Subcutaneous abdominal adipose tissue (tissue), 5 donors: ENCODE measurements at regions not wholly inside any gene's neighbourhood (a gene's known extent, or its start where the extent isn't known, plus 50 kb on each side); places are given as distances from the start of the nearest gene placed in this dataset.

Experiments used
- H3K27ac ChIP-seq: one replicate; pipeline ENCODE4 v1.7.0; 2013; ENCODE audit warnings: low read depth, mild to moderate bottlenecking, inconsistent platforms, low read length, moderate library complexity
- H3K27me3 ChIP-seq, 5 donors: one replicate each; pipeline ENCODE4 v1.7.0; 2013; ENCODE audit warnings: low read length in 5 of 5, inconsistent platforms in 1 of 5; ENCODE audit not compliant: control insufficient read depth in 5 of 5, insufficient read depth in 4 of 5
- H3K36me3 ChIP-seq, 5 donors: one replicate each; pipeline ENCODE4 v1.7.0; 2013; ENCODE audit warnings: low read length in 5 of 5; ENCODE audit not compliant: control insufficient read depth in 5 of 5, insufficient read depth in 5 of 5
- H3K4me1 ChIP-seq, 5 donors: one replicate each; pipeline ENCODE4 v1.7.0; 2013; ENCODE audit warnings: low read length in 5 of 5, mild to moderate bottlenecking in 3 of 5, moderate library complexity in 1 of 5; ENCODE audit not compliant: control insufficient read depth in 5 of 5, insufficient read depth in 5 of 5
- H3K4me3 ChIP-seq, 5 donors: one replicate each; pipeline ENCODE4 v1.7.0; 2013; ENCODE audit warnings: low read length in 5 of 5, low read depth in 1 of 5
- H3K9ac ChIP-seq, 5 donors: one replicate each; pipeline ENCODE4 v1.7.0; 2013; ENCODE audit warnings: low read length in 5 of 5, mild to moderate bottlenecking in 4 of 5, moderate library complexity in 3 of 5
- H3K9me3 ChIP-seq, 5 donors: one replicate each; pipeline ENCODE4 v1.7.0; 2013; ENCODE audit warnings: low read length in 5 of 5; ENCODE audit not compliant: control insufficient read depth in 5 of 5
- donor health status: healthy.
- donor health status: healthy.
- donor health status: healthy.
- donor health status: healthy.
- donor health status: healthy.

- no peaks in the 10 kb centered on the region for H3K36me3 ChIP-seq
- peaks cover 0 to 3% (median 0%) of the 10 kb centered on the region in 5 donors for H3K9me3 ChIP-seq
- no peak overlapping the region for H3K4me3 ChIP-seq
- no peak overlapping the region for H3K9ac ChIP-seq
- H3K27me3 ChIP-seq, result no peaks in the 10 kb centered on the region
- H3K4me1 ChIP-seq, result peaks cover 0 to 3% (median 0%) of the 10 kb centered on the region in 5 donors
- no peak overlapping the region for H3K27ac ChIP-seq
These were observed 76.7 kb upstream of the SATB1 start for GRCh38 chr3:18501679-18502343.

- Histone ChIP-seq H3K4me1 (peaks cover 0 to 3% (median 0%) of the 10 kb centered on the region in 5 donors), H3K27ac (no peak overlapping the region), H3K9me3 (peaks cover 0 to 3% (median 0%) of the 10 kb centered on the region in 5 donors), H3K4me3 (no peak overlapping the region), H3K36me3 (no peaks in the 10 kb centered on the region), H3K9ac (no peak overlapping the region), H3K27me3 (no peaks in the 10 kb centered on the region)
These were observed 75.2 kb upstream of the SATB1 start for GRCh38 chr3:18500322-18500721.

- H3K27ac ChIP-seq, result no peak overlapping the region
- H3K4me1 ChIP-seq, result peaks cover 0 to 3% (median 0%) of the 10 kb centered on the region in 5 donors
- H3K9ac ChIP-seq, result no peak overlapping the region
- H3K27me3 ChIP-seq, result no peaks in the 10 kb centered on the region
- peaks cover 0 to 3% (median 0%) of the 10 kb centered on the region in 5 donors for H3K9me3 ChIP-seq
- H3K4me3 ChIP-seq, result no peak overlapping the region
- H3K36me3 ChIP-seq, result no peaks in the 10 kb centered on the region
These were observed 74.2 kb upstream of the SATB1 start for GRCh38 chr3:18499301-18499700.

GRCh38 chr3:18494251-18494650 is 69.1 kb upstream of the SATB1 start:
- Histone ChIP-seq H3K4me1 (peaks cover 0 to under 1% (median 0%) of the 10 kb centered on the region in 5 donors), H3K9ac (no peak overlapping the region), H3K9me3 (no peaks in the 10 kb centered on the region), H3K36me3 (no peaks in the 10 kb centered on the region), H3K4me3 (no peak overlapping the region), H3K27me3 (no peaks in the 10 kb centered on the region), H3K27ac (no peak overlapping the region)

GRCh38 chr3:18489939-18490338 is 64.8 kb upstream of the SATB1 start:
- Histone ChIP-seq H3K27ac (no peak overlapping the region), H3K9ac (no peak overlapping the region), H3K27me3 (no peaks in the 10 kb centered on the region), H3K36me3 (no peaks in the 10 kb centered on the region), H3K4me1 (no peaks in the 10 kb centered on the region), H3K4me3 (no peak overlapping the region), H3K9me3 (peaks cover 0 to 5% (median 0%) of the 10 kb centered on the region in 5 donors)

- H3K9ac ChIP-seq, result no peak overlapping the region
These were observed 58.1 kb upstream of the SATB1 start for GRCh38 chr3:18483226-18483625.

GRCh38 chr3:18481946-18482548 is 56.9 kb upstream of the SATB1 start:
- H3K4me3 ChIP-seq, result no peak overlapping the region
- H3K9me3 ChIP-seq, result peaks cover 0 to 6% (median 0%) of the 10 kb centered on the region in 5 donors
- no peaks in the 10 kb centered on the region for H3K36me3 ChIP-seq
- H3K27ac ChIP-seq, result no peak overlapping the region
- H3K27me3 ChIP-seq, result no peaks in the 10 kb centered on the region
- no peaks in the 10 kb centered on the region for H3K4me1 ChIP-seq
- H3K9ac ChIP-seq, result no peak overlapping the region

More at GRCh38 chr3:18483226-18483625, 58.1 kb upstream of the SATB1 start:
- no peak overlapping the region for H3K4me3 ChIP-seq
- no peaks in the 10 kb centered on the region for H3K4me1 ChIP-seq
- peaks cover 0 to 6% (median 0%) of the 10 kb centered on the region in 5 donors for H3K9me3 ChIP-seq
- H3K27me3 ChIP-seq, result no peaks in the 10 kb centered on the region
- H3K36me3 ChIP-seq, result no peaks in the 10 kb centered on the region
- no peak overlapping the region for H3K27ac ChIP-seq

GRCh38 chr3:18477620-18478019 is 52.5 kb upstream of the SATB1 start:
- Histone ChIP-seq H3K4me1 (no peaks in the 10 kb centered on the region), H3K9me3 (no peaks in the 10 kb centered on the region), H3K9ac (no peak overlapping the region), H3K36me3 (no peaks in the 10 kb centered on the region), H3K4me3 (no peak overlapping the region), H3K27ac (no peak overlapping the region), H3K27me3 (no peaks in the 10 kb centered on the region)
